HG03457 (cell line): ENCODE measurements at regions not wholly inside any gene's neighbourhood (a gene's known extent, or its start where the extent isn't known, plus 50 kb on each side); places are given as distances from the start of the nearest gene placed in this dataset.
"Not testable (repeated sequence)": the region's sequence is repeated elsewhere in the genome, so short reads cannot be mapped to it uniquely, and the experiment has no call there.

Source experiments
- ATAC-seq: cut with Tn5 transposase; IDR thresholded peaks from one replicate; pipeline ENCODE4 v1.9.1; 2021; ENCODE audit warnings: moderate number of reproducible peaks; ENCODE audit not compliant: unreplicated experiment

DNA sequence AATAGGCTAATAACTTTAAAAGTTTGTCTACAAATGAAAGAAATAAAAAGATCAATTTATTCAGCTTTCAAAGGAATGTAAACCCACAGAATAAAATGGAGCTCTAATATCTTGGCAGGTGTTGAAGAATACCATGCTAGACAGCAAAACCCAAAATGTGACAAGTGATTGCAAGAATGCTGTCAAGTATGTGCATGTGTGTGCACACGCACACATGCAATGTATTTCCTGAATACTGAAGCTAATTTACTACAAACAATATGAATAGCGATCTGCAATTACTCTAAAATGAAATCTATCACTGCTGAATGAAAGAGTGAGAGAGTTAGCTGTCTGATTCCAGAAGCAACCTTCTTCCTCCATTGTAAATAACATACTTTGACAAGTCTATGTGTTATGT lies 179.2 kb upstream of the HSF2 start:
- ATAC-seq, result no peak

DNA sequence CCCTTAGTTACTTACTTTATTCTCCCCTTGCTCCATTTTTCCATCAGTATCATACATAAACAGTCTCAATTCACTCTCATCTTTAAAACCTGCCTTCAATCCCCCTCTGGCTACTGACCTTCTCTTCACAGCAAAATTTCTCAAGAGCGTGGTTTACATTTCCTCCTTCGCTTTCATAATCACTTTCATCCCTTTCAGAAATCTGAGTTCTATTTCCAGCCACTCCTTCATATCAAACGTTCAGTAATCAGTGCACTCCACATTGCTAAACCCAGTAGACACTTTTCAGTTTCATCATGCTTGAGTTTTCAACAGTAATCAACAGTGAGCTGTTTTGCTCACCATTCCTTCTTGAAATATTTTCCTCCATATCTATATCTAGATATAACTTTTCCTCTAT lies 176.7 kb upstream of the HSF2 start:
- no peak for ATAC-seq

- ATAC-seq, result no peak
Measured at GRCh38 chr6:122223251-122223650, 176.2 kb upstream of the HSF2 start.

GRCh38 chr6:122238861-122239260 lies 160.6 kb upstream of the HSF2 start:
- no peak for ATAC-seq

GRCh38 chr6:122246906-122247658 lies 152.4 kb upstream of the HSF2 start:
- no peak for ATAC-seq

- ATAC-seq, result no peak
Measured at GRCh38 chr6:122248001-122248669, 151.3 kb upstream of the HSF2 start.

DNA sequence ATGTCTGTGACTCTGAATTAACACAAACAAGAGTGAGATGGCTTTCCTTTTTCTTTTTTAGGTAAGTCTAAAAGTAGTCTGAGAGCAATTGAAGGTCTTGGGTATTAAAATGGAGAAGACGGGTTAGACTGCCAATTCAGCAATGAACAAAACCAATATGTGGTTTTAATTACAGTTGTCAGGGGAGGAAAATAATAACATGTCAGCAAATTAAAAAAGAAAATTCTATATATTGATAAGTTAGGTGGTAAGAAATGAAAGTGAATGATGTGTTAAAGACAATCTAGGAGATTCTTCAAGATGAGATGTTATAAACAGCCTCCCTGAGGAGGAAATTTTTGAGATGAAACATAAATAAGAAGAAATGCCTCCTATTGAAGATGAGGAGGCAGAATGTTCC lies 150.6 kb upstream of the HSF2 start:
- no peak for ATAC-seq

DNA sequence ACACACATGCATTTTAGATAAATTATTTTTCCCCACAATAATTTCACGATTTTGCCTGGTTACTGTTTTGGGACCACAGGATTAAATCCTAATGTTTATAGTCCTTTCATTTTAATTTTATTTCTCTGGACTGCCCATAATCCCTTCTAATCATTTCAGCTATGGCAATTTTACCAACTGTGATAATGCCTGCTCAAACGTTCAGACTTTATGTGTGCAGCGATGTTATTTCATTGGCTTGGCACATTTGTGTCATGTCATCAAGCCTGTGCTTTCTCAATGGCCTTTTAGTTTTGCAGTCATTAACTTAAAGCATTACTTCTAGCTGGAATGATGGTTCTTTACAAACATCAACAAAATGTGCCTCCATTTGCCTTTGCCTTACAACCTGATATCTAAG lies 140.6 kb upstream of the HSF2 start:
- ATAC-seq, result no peak

- no peak for ATAC-seq
Measured at GRCh38 chr6:122264557-122264956, 134.9 kb upstream of the HSF2 start.

- ATAC-seq, result no peak
Measured at GRCh38 chr6:122265755-122266154, 133.7 kb upstream of the HSF2 start.

DNA sequence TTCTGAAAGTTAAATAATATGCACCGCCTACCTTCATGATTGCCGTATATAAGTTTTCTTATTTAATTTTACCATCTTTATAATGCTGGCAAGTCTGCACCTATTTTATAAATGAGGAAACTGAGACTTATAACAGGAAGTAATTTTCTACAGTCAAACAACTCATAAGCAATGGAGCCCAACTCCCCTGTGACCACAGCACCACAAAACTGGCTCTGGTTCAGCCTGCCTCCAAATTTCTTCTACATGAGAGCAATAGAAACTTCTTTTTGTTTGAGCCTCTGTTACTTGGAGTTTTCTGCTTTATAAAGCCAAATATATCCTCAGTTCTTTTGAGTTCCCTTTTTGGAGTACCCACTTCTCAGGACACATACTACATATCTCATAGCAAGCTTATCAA lies 131.1 kb upstream of the HSF2 start:
- no peak for ATAC-seq

DNA sequence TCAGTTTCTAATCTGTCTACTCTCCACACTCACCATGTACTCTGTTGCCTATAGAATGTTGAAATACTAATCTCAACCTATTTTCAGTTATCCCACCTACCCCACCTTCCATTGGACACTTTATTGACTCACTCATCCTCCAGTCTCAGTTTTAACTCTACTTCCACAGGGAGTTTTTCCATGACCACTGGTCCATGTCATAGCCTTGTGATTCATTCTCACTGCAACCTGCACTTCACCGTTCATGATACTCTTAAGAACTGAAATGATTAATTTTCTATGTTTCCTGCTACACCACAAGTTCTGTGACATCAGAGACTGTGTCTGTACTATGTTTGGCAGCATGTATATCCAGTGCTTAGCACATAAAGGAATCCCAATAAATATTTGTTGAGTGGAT lies 122.8 kb upstream of the HSF2 start:
- ATAC-seq, result no peak

DNA sequence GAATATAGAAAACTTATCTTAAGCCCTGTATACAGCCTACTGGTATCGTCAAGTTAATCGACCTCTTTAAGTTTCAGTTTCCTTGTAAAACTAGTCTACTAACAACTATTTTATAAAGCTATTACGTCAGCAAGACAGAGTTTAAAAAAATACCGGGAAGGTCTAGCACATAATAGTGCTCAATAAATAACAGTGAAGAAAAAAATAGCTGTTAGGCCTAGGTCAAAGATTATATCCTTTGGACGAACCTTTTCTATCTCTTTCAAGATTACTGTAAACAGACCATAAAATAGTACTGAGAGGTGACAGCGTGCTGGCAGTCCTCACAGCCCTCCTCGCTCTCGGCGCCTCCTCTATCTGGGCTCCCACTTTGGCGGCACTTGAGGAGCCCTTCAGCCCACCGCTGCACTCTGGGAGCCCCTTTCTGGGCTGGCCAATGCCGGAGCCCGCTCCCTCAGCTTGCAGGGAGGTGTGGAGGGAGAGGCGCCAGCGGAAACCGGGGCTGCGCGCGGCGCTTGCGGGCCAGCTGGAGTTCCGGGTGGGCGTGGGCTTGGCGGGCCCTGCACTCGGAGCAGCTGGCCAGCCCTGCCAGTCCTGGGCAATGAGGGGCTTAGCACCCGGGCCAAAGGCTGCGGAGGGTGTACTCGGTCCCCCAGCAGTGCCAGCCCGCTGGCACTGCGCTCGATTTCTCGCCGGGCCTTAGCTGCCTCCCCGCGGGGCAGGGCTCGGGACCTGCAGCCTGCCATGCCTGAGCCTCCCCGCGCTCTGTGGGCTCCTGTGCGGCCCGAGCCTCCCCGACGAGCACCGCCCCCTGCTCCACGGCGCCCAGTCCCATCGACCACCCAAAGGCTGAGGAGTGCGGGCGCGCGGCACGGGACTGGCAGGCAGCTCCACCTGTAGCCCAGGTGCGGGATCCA lies 119.1 kb upstream of the HSF2 start:
- not testable (repeated sequence) for ATAC-seq

GRCh38 chr6:122283884-122284283 lies 115.6 kb upstream of the HSF2 start:
- no peak for ATAC-seq

GRCh38 chr6:122284848-122285247 lies 114.6 kb upstream of the HSF2 start:
- ATAC-seq, result no peak

GRCh38 chr6:122285292-122285913 lies 114.0 kb upstream of the HSF2 start:
- ATAC-seq, result no peak

GRCh38 chr6:122286512-122286911 lies 112.9 kb upstream of the HSF2 start:
- no peak for ATAC-seq

- ATAC-seq, result no peak
Measured at GRCh38 chr6:122289762-122290539, 109.5 kb upstream of the HSF2 start.

DNA sequence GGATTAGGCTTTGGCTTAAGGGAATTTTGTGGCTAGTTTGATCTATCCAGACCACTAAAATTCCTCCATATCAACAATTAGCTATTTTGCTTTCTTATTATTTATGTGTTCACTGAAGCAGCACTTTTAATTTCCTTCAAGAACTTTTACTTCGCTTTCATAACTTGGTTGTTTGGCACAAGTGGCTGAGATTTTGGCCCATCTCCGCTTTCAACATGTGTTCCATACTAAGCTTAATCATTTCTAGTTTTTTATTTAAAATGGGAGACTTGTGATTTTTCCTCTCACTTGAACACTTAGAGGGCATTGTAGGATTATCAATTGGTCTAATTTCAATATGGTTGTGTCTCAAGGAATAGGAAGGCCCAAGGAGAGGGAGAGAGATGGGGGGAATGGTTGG lies 102.4 kb upstream of the HSF2 start:
- no peak for ATAC-seq

- no peak for ATAC-seq
Measured at GRCh38 chr6:122302067-122302466, 97.4 kb upstream of the HSF2 start.
